C4-2B (cell line): ENCODE measurements at regions not wholly inside any gene's neighbourhood (a gene's known extent, or its start where the extent isn't known, plus 50 kb on each side); places are given as distances from the start of the nearest gene placed in this dataset.

Experiments
- ZFX ChIP-seq: fragments of 450-650 bp; IDR thresholded peaks from 2 replicates; pipeline ENCODE4 v1.6.1; 2017
- TF ChIP-seq, protein P1 (sequence below): fragments of 450-650 bp; conservative IDR thresholded peaks from 2 replicates; pipeline ENCODE4 v1.5.1; 2017; ENCODE audit warnings: mild to moderate bottlenecking

- TF ChIP-seq, protein P1, sequence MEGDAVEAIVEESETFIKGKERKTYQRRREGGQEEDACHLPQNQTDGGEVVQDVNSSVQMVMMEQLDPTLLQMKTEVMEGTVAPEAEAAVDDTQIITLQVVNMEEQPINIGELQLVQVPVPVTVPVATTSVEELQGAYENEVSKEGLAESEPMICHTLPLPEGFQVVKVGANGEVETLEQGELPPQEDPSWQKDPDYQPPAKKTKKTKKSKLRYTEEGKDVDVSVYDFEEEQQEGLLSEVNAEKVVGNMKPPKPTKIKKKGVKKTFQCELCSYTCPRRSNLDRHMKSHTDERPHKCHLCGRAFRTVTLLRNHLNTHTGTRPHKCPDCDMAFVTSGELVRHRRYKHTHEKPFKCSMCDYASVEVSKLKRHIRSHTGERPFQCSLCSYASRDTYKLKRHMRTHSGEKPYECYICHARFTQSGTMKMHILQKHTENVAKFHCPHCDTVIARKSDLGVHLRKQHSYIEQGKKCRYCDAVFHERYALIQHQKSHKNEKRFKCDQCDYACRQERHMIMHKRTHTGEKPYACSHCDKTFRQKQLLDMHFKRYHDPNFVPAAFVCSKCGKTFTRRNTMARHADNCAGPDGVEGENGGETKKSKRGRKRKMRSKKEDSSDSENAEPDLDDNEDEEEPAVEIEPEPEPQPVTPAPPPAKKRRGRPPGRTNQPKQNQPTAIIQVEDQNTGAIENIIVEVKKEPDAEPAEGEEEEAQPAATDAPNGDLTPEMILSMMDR = no peak
- no peak for TF ChIP-seq ZFX
These were observed 135.6 kb upstream of the IRX4 start for GRCh38 chr5:2018390-2018724.
